ENCODE measurements at regions not wholly inside any gene's neighbourhood (a gene's known extent, or its start where the extent isn't known, plus 50 kb on each side); places are given as distances from the start of the nearest gene placed in this dataset.

DNA sequence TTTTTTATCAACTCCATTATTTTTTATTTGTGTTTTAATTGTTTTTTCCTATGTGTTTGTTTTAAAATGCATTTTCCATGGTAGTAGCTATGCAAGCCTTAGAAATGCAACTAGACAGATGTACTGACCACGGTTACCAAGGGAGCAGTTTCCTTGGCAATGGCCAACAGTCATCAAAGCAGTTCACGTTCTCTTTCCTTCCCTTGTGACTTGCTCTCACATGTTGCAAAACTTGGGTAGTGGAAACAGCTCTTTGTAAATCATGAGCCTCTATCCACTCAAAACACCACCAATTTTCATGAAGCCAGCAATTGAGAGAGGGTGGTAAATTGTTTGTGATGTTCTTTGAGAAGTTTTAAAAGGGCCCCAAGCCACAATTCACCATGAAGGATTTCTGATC is 499.4 kb upstream of the MDFIC2 start:
- TF ChIP-seq CTCF (IDR thresholded peaks at IDR 0.05) = no peak
- no peak for TF ChIP-seq POLR2A (IDR thresholded peaks at IDR 0.05)
- TF ChIP-seq POLR2AphosphoS5 (IDR thresholded peaks at IDR 0.05) = no peak
